PC-9 (cell line): ENCODE measurements at regions not wholly inside any gene's neighbourhood (a gene's known extent, or its start where the extent isn't known, plus 50 kb on each side); places are given as distances from the start of the nearest gene placed in this dataset.

ENCODE experiments used
- BruUV-seq: library from RNA; stranded (reverse); fragments of 400-500 nt; replicated peaks from 2 replicates; lab custom pipeline; 2021; lab: Mats Ljungman, UMichigan
- CTCF ChIA-PET: fragments of 300-600 bp; sonication (Branson Sonifier 250); formaldehyde crosslinking; loops from one replicate; lab custom pipeline; 2022; ENCODE audit warnings: antibody characterized with exemption; lab: Charles Lee
- POLR2A ChIA-PET: fragments of 300-600 bp; sonication (Branson Sonifier 250); formaldehyde crosslinking; loops from one replicate; lab custom pipeline; 2022; ENCODE audit warnings: antibody characterized with exemption; ENCODE audit not compliant: unreplicated experiment; lab: Charles Lee
- DNase-seq, 2 experiments: peaks; one replicate each; pipeline versions ENCODE4 v3.0.0 to v3.0.0-alpha.2; 2015 to 2022; ENCODE audit warnings: mixed read lengths in 1 of 2
- H2AFZ ChIP-seq: fragments of 200-600 bp; sonication (generic); 2 replicates; pipeline ENCODE4 v1.8.1; 2017; ENCODE audit warnings: antibody characterized with exemption
- H3F3A ChIP-seq: fragments of 200-600 bp; sonication (generic); 2 replicates; pipeline ENCODE4 v1.8.1; 2017; ENCODE audit warnings: antibody characterized with exemption, mild to moderate bottlenecking, low read depth; ENCODE audit not compliant: insufficient read depth
- H3K27ac ChIP-seq: fragments of 200-600 bp; sonication (generic); 2 replicates; pipeline ENCODE4 v1.6.1; 2016; ENCODE audit warnings: mixed run types
- H3K27me3 ChIP-seq: fragments of 200-600 bp; sonication (generic); 2 replicates; pipeline ENCODE4 v1.6.1; 2016; ENCODE audit warnings: low read depth, mixed run types; ENCODE audit not compliant: insufficient read depth
- H3K36me3 ChIP-seq: fragments of 200-600 bp; sonication (generic); 2 replicates; pipeline ENCODE4 v1.6.1; 2016; ENCODE audit warnings: low read depth, mixed run types
- H3K4me1 ChIP-seq: fragments of 200-600 bp; sonication (generic); replicated peaks from 2 replicates; pipeline ENCODE4 v1.6.1; 2016; ENCODE audit warnings: mixed run types; ENCODE audit not compliant: insufficient read depth
- H3K4me2 ChIP-seq: fragments of 200-600 bp; sonication (generic); 2 replicates; pipeline ENCODE4 v1.6.1; 2017; ENCODE audit warnings: mixed run types
- H3K4me3 ChIP-seq: fragments of 200-600 bp; sonication (generic); 2 replicates; pipeline ENCODE4 v1.6.1; 2016; ENCODE audit warnings: mixed run types
- H3K79me2 ChIP-seq: fragments of 200-600 bp; sonication (generic); 2 replicates; pipeline ENCODE4 v1.6.1; 2017; ENCODE audit warnings: low read depth, mixed run types
- H3K9me2 ChIP-seq: fragments of 200-600 bp; sonication (generic); 2 replicates; pipeline ENCODE4 v1.8.1; 2017; ENCODE audit warnings: mild to moderate bottlenecking; ENCODE audit not compliant: insufficient read depth
- H3K9me3 ChIP-seq: fragments of 200-600 bp; sonication (generic); 2 replicates; pipeline ENCODE4 v1.8.1; 2016; ENCODE audit warnings: low read depth; ENCODE audit not compliant: insufficient read depth
- H4K20me1 ChIP-seq: fragments of 200-600 bp; sonication (generic); 2 replicates; pipeline ENCODE4 v1.8.1; 2017; ENCODE audit not compliant: insufficient read depth
- EZH2 ChIP-seq: fragments of 200-600 bp; sonication (generic); IDR thresholded peaks from 2 replicates; pipeline ENCODE4 v1.8.0; 2017; ENCODE audit warnings: antibody characterized with exemption, low read depth
- intact Hi-C: fragments of 100-400 bp; cut with micrococcal nuclease; formaldehyde crosslinking; loops from one replicate; pipeline ENCODE4 v1.10.0; 2022; ENCODE audit not compliant: unreplicated experiment
- TF ChIP-seq, protein P1 (sequence below): fragments of 200-600 bp; sonication (generic); conservative IDR thresholded peaks from 2 replicates; pipeline ENCODE4 v1.6.1; 2017; ENCODE audit warnings: mixed run types, antibody characterized with exemption, mild to moderate bottlenecking, moderate library complexity

DNA sequence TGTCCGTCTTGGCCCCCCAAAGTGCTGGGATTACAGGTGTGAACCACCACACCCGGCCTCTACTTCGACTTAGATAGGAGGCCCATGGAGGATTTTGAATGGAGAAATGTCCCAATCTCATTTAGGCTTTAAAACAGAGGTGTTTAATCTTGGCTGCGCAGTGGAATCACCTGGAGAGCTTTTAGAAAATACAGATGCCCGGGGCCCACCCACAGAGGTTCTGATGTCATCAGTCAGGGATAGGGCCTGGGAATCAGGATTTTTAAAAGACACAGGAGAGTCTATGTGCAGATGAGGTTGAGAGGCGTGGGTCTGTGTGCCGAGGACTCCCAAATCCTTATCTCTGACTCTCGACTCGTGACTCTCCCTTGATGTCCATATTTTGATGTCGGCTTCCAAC is 124.0 kb upstream of the BOD1 start:
- no peak overlapping the region for H3K27ac ChIP-seq
- H3K4me2 ChIP-seq, result no peak overlapping the region
- no peak overlapping the region for H3K4me3 ChIP-seq
- no peaks in the 10 kb centered on the region for H3K36me3 ChIP-seq
- H3K4me1 ChIP-seq, result peaks cover 16% of the 10 kb centered on the region
- H4K20me1 ChIP-seq, result no peaks in the 10 kb centered on the region
- CTCF ChIA-PET, result no interaction called here
- H3F3A ChIP-seq, result no peaks in the 10 kb centered on the region
- BruUV-seq, result no TSS peak
- H3K79me2 ChIP-seq, result no peaks in the 10 kb centered on the region
- no peaks in the 10 kb centered on the region for H3K9me3 ChIP-seq
- intact Hi-C loops, result no loop called here
- no peaks in the 10 kb centered on the region for H3K27me3 ChIP-seq
- H3K9me2 ChIP-seq, result no peaks in the 10 kb centered on the region
- TF ChIP-seq, protein P1, sequence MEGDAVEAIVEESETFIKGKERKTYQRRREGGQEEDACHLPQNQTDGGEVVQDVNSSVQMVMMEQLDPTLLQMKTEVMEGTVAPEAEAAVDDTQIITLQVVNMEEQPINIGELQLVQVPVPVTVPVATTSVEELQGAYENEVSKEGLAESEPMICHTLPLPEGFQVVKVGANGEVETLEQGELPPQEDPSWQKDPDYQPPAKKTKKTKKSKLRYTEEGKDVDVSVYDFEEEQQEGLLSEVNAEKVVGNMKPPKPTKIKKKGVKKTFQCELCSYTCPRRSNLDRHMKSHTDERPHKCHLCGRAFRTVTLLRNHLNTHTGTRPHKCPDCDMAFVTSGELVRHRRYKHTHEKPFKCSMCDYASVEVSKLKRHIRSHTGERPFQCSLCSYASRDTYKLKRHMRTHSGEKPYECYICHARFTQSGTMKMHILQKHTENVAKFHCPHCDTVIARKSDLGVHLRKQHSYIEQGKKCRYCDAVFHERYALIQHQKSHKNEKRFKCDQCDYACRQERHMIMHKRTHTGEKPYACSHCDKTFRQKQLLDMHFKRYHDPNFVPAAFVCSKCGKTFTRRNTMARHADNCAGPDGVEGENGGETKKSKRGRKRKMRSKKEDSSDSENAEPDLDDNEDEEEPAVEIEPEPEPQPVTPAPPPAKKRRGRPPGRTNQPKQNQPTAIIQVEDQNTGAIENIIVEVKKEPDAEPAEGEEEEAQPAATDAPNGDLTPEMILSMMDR, result no peak
- TF ChIP-seq EZH2, result no peak
- DNase-seq, result no peak
- H2AFZ ChIP-seq, result no peak overlapping the region
- POLR2A ChIA-PET, result no interaction called here

DNA sequence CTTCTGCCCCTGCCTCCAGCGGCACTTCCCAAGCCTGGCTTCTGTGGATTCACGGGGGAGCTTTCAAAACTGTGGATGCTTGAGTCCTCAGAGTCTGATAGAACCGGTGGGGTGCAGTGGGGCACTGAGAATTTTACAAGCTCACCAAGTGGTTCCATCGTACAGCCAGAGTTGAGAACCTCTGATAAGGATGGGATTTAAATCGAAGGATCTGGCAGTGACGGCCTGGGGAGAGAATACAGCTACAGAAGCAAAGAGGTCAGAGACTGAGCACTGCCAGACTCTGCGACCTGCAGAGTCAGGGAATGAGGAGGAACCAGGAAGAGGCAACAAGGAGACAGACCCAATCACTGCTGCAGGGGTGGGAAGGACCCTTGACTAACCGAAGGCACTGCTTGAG is 124.6 kb upstream of the BOD1 start:
- BruUV-seq, result no TSS peak
- peaks cover under 1% of the 10 kb centered on the region; the same call in 1 of the 2 replicates for H3F3A ChIP-seq
- no peaks in the 10 kb centered on the region for H3K27me3 ChIP-seq
- ChIA-PET POLR2A (no interaction called here), CTCF (no interaction called here)
- no peak overlapping the region for H2AFZ ChIP-seq
- H3K27ac ChIP-seq, result no peak overlapping the region
- H3K9me2 ChIP-seq, result no peaks in the 10 kb centered on the region
- H3K4me3 ChIP-seq, result no peak overlapping the region
- no peaks in the 10 kb centered on the region for H3K79me2 ChIP-seq
- no peak for DNase-seq
- no peak overlapping the region for H3K4me2 ChIP-seq
- H4K20me1 ChIP-seq, result no peaks in the 10 kb centered on the region
- intact Hi-C loops, result no loop called here
- no peaks in the 10 kb centered on the region for H3K9me3 ChIP-seq
- no peaks in the 10 kb centered on the region for H3K36me3 ChIP-seq
- no peak for TF ChIP-seq EZH2
- TF ChIP-seq, protein P1, result no peak
- H3K4me1 ChIP-seq, result peaks cover 23% of the 10 kb centered on the region

DNA sequence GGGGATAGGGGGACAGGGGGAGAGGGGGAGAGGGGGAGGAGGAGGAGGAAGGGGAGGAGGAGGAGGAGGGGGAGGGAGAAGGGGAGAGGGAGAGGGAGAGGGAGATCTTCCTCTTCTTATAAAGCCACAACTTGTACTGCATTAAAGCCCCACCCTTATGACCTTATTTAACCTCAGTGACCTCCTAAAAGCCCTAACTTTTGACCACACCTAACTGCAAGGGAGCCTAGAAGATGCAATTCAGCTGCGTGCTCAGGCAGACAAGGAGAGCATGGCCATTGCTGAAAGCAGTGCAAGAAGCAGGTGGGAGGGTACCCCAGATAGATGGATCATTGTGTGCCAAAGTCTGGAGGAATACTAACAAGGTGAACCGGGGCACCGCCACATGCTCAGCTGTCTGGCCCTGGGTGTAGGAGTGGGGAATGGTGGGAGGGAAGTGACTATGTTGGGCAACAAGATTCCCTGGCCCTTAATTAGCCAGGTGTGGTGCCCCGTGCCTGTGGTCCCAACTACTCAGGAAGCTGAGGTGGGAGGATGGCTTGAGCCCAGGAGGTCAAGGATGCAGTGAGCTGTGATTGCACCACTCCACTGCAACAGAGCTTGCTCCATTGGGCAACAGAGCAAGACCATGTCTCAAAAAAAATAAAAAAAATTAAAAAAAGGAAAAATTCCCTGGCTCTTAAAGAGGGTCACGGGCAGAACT is 125.4 kb upstream of the BOD1 start:
- TF ChIP-seq, protein P1, result no peak
- no peak for TF ChIP-seq EZH2
- CTCF ChIA-PET, result no interaction called here
- no peak overlapping the region for H3K27ac ChIP-seq

More for the DNA sequence above, 125.4 kb upstream of the BOD1 start:
- BruUV-seq, result no TSS peak
- no peak for DNase-seq
- no peaks in the 10 kb centered on the region for H3K9me2 ChIP-seq
- H4K20me1 ChIP-seq, result no peaks in the 10 kb centered on the region
- POLR2A ChIA-PET, result no interaction called here
- peaks cover 25% of the 10 kb centered on the region for H3K4me1 ChIP-seq
- no peak overlapping the region for H2AFZ ChIP-seq
- no peaks in the 10 kb centered on the region for H3K27me3 ChIP-seq
- H3K36me3 ChIP-seq, result no peaks in the 10 kb centered on the region
- H3K79me2 ChIP-seq, result no peaks in the 10 kb centered on the region
- H3K9me3 ChIP-seq, result no peaks in the 10 kb centered on the region
- H3K4me2 ChIP-seq, result no peak overlapping the region
- intact Hi-C loops, result no loop called here
- no peak overlapping the region for H3K4me3 ChIP-seq
- H3F3A ChIP-seq, result peaks cover 8% of the 10 kb centered on the region
